HCT116 (cell line): ENCODE measurements at regions not wholly inside any gene's neighbourhood (a gene's known extent, or its start where the extent isn't known, plus 50 kb on each side); places are given as distances from the start of the nearest gene placed in this dataset.

Experiments
- ATAC-seq: fragments of 200-7000 bp; cut with Tn5 transposase; 2 replicates; pipeline ENCODE4 v1.9.1; 2020; ENCODE audit warnings: mild to moderate bottlenecking, moderate library complexity
- BruUV-seq: library from RNA; stranded (reverse); fragments of 400-500 nt; replicated peaks from 2 replicates; lab custom pipeline; 2021; lab: Mats Ljungman, UMichigan
- CTCF ChIA-PET: fragments of 300-600 bp; sonication (Branson Sonifier 250); formaldehyde crosslinking; loops from one replicate; lab custom pipeline; 2021; ENCODE audit warnings: antibody characterized with exemption; lab: Charles Lee
- POLR2A ChIA-PET: fragments of 300-600, 350-600 bp; sonication (Branson Sonifier 250); formaldehyde crosslinking; loops from one replicate; lab custom pipeline; 2021; ENCODE audit warnings: antibody characterized with exemption; lab: Charles Lee
- RAD21 ChIA-PET, 2 experiments: fragments of 300-600 bp; sonication (Branson Sonifier 250); formaldehyde crosslinking; loops; one replicate each; lab custom pipeline; 2023; ENCODE audit warnings: low total read pairs in 2 of 2; ENCODE audit not compliant: uncharacterized antibody in 2 of 2, unreplicated experiment in 2 of 2, low non-redundant PET in 1 of 2; lab: Charles Lee
- DNase-seq: peaks from one replicate; pipeline ENCODE4 v3.0.0-alpha.2; 2010; ENCODE audit warnings: low read depth, low spot score
- H2AFZ ChIP-seq: fragments of 200-600 bp; shearing (Covaris generic), sonication (generic); 2 replicates; pipeline ENCODE4 v1.6.1; 2017; ENCODE audit warnings: low read depth, mixed run types, mixed read lengths, antibody characterized with exemption, low read length; ENCODE audit not compliant: poor library complexity, severe bottlenecking
- H3K27ac ChIP-seq: 2 replicates; pipeline ENCODE4 v1.5.1; 2012; ENCODE audit warnings: low read depth, low read length
- H3K27me3 ChIP-seq: fragments of 200-600 bp; sonication (generic); 2 replicates; pipeline ENCODE4 v1.6.1; 2016; ENCODE audit warnings: mixed run types, low read length, mixed read lengths; ENCODE audit not compliant: insufficient read depth
- H3K36me3 ChIP-seq, 2 experiments: fragments of 200-500 bp in 1 of 2; fragments of 200-600 bp in 1 of 2; sonication (Bioruptor generic) in 1 of 2; sonication (generic) in 1 of 2; 2 replicates each; pipeline versions ENCODE4 v1.5.1 to v1.6.1; 2014 to 2016; ENCODE audit warnings: low read length in 2 of 2, inconsistent platforms in 1 of 2, mixed read lengths in 1 of 2, mixed run types in 1 of 2; ENCODE audit not compliant: insufficient read depth in 2 of 2, control insufficient read depth in 1 of 2
- H3K4me1 ChIP-seq, 2 experiments: fragments of 200-600 bp in 1 of 2; sonication (generic) in 1 of 2; 2 replicates each; pipeline versions ENCODE4 v1.5.1 to v1.6.1; 2012 to 2017; ENCODE audit warnings: low read length in 2 of 2, inconsistent platforms in 1 of 2, mild to moderate bottlenecking in 1 of 2, mixed read lengths in 1 of 2, mixed run types in 1 of 2, moderate library complexity in 1 of 2; ENCODE audit not compliant: insufficient read depth in 2 of 2, control insufficient read depth in 1 of 2
- H3K4me2 ChIP-seq: fragments of 200-600 bp; sonication (generic); 2 replicates; pipeline ENCODE4 v1.6.1; 2017; ENCODE audit warnings: mixed run types, low read length, mixed read lengths
- H3K4me3 ChIP-seq, 2 experiments: fragments of 200-600 bp in 1 of 2; sonication (generic) in 1 of 2; replicated peaks in 1 of 2; 2 replicates each; pipeline ENCODE4 v1.5.1; 2011 to 2016; ENCODE audit warnings: low read length in 2 of 2, control low read depth in 1 of 2, low read depth in 1 of 2, mild to moderate bottlenecking in 1 of 2, mixed read lengths in 1 of 2, mixed run types in 1 of 2
- H3K79me2 ChIP-seq: fragments of 200-600 bp; sonication (generic); 2 replicates; pipeline ENCODE4 v1.6.1; 2017; ENCODE audit warnings: mild to moderate bottlenecking, mixed run types, low read length, moderate library complexity, mixed read lengths; ENCODE audit not compliant: insufficient read depth
- H3K9ac ChIP-seq: fragments of 200-600 bp; sonication (generic); 2 replicates; pipeline ENCODE4 v1.6.1; 2016; ENCODE audit warnings: low read length, mixed read lengths
- H3K9me2 ChIP-seq: fragments of 200-600 bp; sonication (generic), shearing (Covaris generic); 2 replicates; pipeline ENCODE4 v1.6.1; 2017; ENCODE audit warnings: mixed run types, mild to moderate bottlenecking, moderate library complexity; ENCODE audit not compliant: insufficient read depth
- H3K9me3 ChIP-seq, 2 experiments: fragments of 200-500 bp in 1 of 2; fragments of 200-600 bp in 1 of 2; sonication (Bioruptor generic) in 1 of 2; sonication (generic) in 1 of 2; 2 replicates each; pipeline ENCODE4 v1.6.1; 2014 to 2017; ENCODE audit warnings: low read length in 2 of 2, mixed read lengths in 2 of 2, inconsistent platforms in 1 of 2, low read depth in 1 of 2, mild to moderate bottlenecking in 1 of 2, mixed run types in 1 of 2, moderate library complexity in 1 of 2; ENCODE audit not compliant: control insufficient read depth in 1 of 2, insufficient read depth in 1 of 2
- H4K20me1 ChIP-seq: fragments of 200-600 bp; sonication (generic), shearing (Covaris generic); 2 replicates; pipeline ENCODE4 v1.6.1; 2017; ENCODE audit warnings: mixed run types, mild to moderate bottlenecking, moderate library complexity; ENCODE audit not compliant: insufficient read depth
- ATF3 ChIP-seq: IDR thresholded peaks from 2 replicates; pipeline ENCODE4 v1.6.1; 2012
- CBX3 ChIP-seq: IDR thresholded peaks from 2 replicates; pipeline ENCODE4 v1.6.1; 2012; ENCODE audit warnings: low read depth
- CEBPB ChIP-seq: IDR thresholded peaks from 2 replicates; pipeline ENCODE4 v1.6.1; 2012; ENCODE audit warnings: low read depth
- ELF1 ChIP-seq: IDR thresholded peaks from 2 replicates; pipeline ENCODE4 v1.6.1; 2012; ENCODE audit warnings: low read depth, borderline replicate concordance
- EZH2phosphoT487 ChIP-seq: fragments of 200-600 bp; IDR thresholded peaks from 2 replicates; pipeline ENCODE4 v1.6.1; 2018; ENCODE audit warnings: antibody characterized with exemption, borderline replicate concordance
- FOSL1 ChIP-seq: IDR thresholded peaks from 2 replicates; pipeline ENCODE4 v1.6.1; 2012; ENCODE audit warnings: low read depth
- JUND ChIP-seq: IDR thresholded peaks from 2 replicates; pipeline ENCODE4 v1.6.1; 2012
- POLR2A ChIP-seq: IDR thresholded peaks from 2 replicates; pipeline ENCODE4 v1.7.0; 2011; ENCODE audit warnings: borderline replicate concordance; ENCODE audit not compliant: insufficient read depth, insufficient read length; ENCODE audit errors: extremely low read depth
- RAD21 ChIP-seq: IDR thresholded peaks from 2 replicates; pipeline ENCODE4 v1.6.1; 2012; ENCODE audit warnings: low read depth, mild to moderate bottlenecking
- SIN3A ChIP-seq: IDR thresholded peaks from 2 replicates; pipeline ENCODE4 v1.6.1; 2012; ENCODE audit warnings: low read depth
- TCF7L2 ChIP-seq: IDR thresholded peaks from 2 replicates; pipeline ENCODE4 v1.7.0; 2011; ENCODE audit warnings: borderline replicate concordance, inconsistent platforms; ENCODE audit not compliant: insufficient read depth, insufficient read length; ENCODE audit errors: extremely low read depth
- YY1 ChIP-seq: IDR thresholded peaks from 2 replicates; pipeline ENCODE4 v1.6.1; 2011; ENCODE audit warnings: low read length, low read depth, moderate library complexity, mild to moderate bottlenecking; ENCODE audit not compliant: insufficient replicate concordance; ENCODE audit errors: extremely low read depth
- ZFX ChIP-seq: fragments of 450-650 bp; IDR thresholded peaks from 2 replicates; pipeline ENCODE4 v1.6.1; 2017
- ZNF274 ChIP-seq: fragments of 200-500 bp; sonication (Bioruptor generic); IDR thresholded peaks from 2 replicates; pipeline ENCODE4 v1.6.1; 2014; ENCODE audit warnings: mild to moderate bottlenecking, low read depth, low read length, inconsistent platforms
- intact Hi-C: fragments of 100-400 bp; cut with micrococcal nuclease; formaldehyde crosslinking; loops from 2 replicates; pipeline ENCODE4 v1.10.0; 2022
- TF ChIP-seq, protein P1 (sequence below): IDR thresholded peaks from 2 replicates; pipeline ENCODE4 v1.6.1; 2011; ENCODE audit warnings: mild to moderate bottlenecking, low read length, moderate library complexity; ENCODE audit not compliant: insufficient replicate concordance; ENCODE audit errors: extremely low read depth

DNA sequence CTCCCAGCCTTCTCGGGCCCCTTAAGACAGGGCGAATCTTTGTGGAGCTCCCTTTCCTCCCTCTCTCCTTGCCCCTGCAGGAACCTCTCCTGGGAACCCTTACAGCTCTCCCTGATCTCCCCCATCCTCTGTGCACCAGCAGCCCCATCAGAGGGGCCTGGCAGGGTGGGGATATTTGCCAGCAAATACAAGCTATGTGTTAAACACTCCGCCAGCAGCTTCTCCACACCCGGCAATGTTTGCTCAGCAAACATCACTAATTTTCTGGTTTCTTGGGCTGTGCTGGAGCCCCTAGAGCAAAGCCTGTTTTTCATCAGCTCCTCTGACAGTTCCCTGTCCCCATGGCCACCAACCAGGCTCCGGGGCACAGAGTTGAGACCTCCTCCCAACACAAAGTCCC is 147.5 kb upstream of the LHX5 start:
- no peak overlapping the region for H3K27ac ChIP-seq
- intact Hi-C loops = no loop called here
- H3K9ac ChIP-seq = no peak overlapping the region
- POLR2A ChIA-PET = no interaction called here
- peaks cover 29% of the 10 kb centered on the region for H3K27me3 ChIP-seq
- no peaks in the 10 kb centered on the region for H3K36me3 ChIP-seq
- DNase-seq = no peak
- no peaks in the 10 kb centered on the region for H4K20me1 ChIP-seq
- RAD21 ChIA-PET = no interaction called here
- H3K4me3 ChIP-seq = no peak overlapping the region
- no peaks in the 10 kb centered on the region for H3K79me2 ChIP-seq
- no peak for TF ChIP-seq ELF1
- no peak for TF ChIP-seq CBX3
- no peak for TF ChIP-seq RAD21
- no peak for TF ChIP-seq TCF7L2
- TF ChIP-seq, protein P1, sequence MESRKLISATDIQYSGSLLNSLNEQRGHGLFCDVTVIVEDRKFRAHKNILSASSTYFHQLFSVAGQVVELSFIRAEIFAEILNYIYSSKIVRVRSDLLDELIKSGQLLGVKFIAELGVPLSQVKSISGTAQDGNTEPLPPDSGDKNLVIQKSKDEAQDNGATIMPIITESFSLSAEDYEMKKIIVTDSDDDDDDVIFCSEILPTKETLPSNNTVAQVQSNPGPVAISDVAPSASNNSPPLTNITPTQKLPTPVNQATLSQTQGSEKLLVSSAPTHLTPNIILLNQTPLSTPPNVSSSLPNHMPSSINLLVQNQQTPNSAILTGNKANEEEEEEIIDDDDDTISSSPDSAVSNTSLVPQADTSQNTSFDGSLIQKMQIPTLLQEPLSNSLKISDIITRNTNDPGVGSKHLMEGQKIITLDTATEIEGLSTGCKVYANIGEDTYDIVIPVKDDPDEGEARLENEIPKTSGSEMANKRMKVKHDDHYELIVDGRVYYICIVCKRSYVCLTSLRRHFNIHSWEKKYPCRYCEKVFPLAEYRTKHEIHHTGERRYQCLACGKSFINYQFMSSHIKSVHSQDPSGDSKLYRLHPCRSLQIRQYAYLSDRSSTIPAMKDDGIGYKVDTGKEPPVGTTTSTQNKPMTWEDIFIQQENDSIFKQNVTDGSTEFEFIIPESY = no peak
- TF ChIP-seq SIN3A = no peak
- no peak for TF ChIP-seq JUND
- TF ChIP-seq ATF3 = no peak
- TF ChIP-seq FOSL1 = no peak
- TF ChIP-seq YY1 = no peak
- no peak for TF ChIP-seq CEBPB
- TF ChIP-seq EZH2phosphoT487 = no peak
- no peak for TF ChIP-seq ZFX
- TF ChIP-seq ZNF274 = no peak
- TF ChIP-seq POLR2A = no peak
- TF ChIP-seq, all 23 proteins: peak for 0
- H3K4me1 ChIP-seq = no peaks in the 10 kb centered on the region
- H2AFZ ChIP-seq = no peak overlapping the region
- no peaks in the 10 kb centered on the region for H3K9me3 ChIP-seq
- H3K4me2 ChIP-seq = no peak overlapping the region
- H3K9me2 ChIP-seq = no peaks in the 10 kb centered on the region
- ATAC-seq = no peak
- no TSS peak for BruUV-seq
- CTCF ChIA-PET = no interaction called here
